ENCODE measurements at regions not wholly inside any gene's neighbourhood (a gene's known extent, or its start where the extent isn't known, plus 50 kb on each side); places are given as distances from the start of the nearest gene placed in this dataset.
"Not testable (repeated sequence)": the region's sequence is repeated elsewhere in the genome, so short reads cannot be mapped to it uniquely, and the experiment has no call there.

DNA sequence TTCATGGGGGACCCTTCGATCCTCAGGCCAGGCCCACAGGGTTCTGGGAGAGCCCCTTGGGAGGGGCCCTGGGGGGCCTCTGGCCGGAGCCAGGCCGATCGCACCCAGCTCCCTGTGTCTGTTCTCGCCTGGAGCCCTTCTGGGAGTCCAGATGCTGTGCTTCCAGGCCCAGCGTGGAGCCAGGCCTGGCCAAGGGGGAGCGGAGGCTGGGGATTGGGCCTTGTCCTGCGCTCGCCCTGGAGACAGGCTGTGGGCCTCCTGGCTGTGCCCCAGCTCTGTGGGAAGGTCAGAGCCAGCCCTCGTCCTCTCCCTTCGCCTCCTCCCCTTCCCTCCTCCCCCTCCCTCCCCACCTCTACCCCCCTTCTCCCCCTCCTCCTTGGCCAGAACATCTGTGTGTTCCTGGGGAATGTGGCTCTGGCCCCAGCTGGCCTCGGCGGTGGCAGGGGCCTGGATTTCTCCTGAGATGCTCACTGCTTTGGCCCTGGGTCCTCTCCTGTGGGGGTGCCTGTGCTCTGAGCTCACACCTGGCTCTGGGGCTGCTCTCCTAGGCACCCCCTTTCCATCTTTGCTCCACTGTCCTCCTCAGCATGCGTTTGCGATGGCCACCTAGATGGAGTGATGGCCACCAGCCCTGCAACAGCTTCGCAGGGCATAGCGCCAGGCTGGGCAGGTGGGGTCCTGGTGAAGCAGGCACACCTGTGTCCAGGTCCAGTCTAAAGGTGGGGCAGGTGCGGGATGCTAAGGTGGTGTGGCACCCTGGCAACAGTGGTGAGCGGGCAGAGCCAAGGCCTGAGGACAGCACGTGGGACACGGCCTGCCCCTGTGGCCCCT is 90.6 kb upstream of the CIBAR2 start:
- no peak for DNase-seq (ENCODE audit: low read depth in 2 of 2, low spot score in 1 of 2)

DNA sequence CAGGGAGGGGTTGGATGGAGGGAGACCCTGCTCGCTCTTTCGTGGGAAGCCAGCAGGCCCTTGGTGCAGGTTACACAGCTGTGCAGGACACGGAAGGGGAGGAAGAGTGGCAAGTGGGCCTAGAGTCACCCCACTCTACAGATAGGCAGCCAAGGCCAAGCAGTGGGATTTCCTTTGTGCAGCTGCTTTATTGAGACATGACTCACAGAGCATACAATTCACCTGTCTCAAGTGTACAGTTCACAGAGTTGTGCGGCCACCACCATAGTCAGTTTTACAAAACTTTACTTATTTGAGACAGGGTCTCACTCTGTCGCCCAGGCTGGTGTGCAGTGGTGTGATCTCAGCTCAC is 91.2 kb upstream of the CIBAR2 start:
- DNase-seq (ENCODE audit: low read depth in 2 of 2, low spot score in 1 of 2), result no peak

DNA sequence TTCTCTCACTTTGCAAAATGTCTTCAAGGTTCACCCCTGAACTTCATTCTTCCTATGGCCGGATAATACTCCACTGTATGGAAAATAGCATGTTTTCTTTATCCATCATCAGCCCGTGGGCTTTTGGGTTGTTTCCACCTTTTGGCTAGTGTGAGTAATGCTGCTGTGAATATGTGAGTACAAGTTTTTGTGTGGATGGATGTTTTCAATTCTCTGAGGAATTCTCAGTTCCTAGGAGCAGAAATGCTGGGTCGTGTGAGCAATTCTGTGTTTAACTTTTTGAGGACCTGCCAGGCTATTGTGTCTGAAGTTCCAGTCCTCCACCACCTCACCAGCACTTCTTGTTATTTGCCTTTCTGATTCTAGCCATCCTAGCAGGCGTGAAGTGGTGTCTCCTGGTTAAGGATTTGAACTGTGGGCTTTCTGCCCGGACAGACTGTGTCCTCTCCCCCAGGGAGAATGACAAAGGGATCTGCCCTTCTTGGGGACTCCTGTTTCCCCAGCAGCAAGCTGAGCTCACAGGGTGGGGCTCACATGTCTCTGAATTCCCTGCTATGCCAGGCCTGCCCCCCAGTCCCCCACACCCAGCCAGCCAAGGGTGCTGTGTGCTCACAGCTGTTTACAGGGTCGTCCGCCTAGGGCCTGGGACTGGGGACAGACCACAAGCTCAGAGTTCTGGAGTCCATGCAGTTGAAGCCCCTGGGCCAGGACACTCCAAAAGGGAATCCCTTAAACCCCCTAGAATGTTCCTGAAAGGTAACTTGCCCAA is 92.2 kb upstream of the CIBAR2 start:
- no peak for DNase-seq (ENCODE audit: low read depth in 2 of 2, low spot score in 1 of 2)

DNA sequence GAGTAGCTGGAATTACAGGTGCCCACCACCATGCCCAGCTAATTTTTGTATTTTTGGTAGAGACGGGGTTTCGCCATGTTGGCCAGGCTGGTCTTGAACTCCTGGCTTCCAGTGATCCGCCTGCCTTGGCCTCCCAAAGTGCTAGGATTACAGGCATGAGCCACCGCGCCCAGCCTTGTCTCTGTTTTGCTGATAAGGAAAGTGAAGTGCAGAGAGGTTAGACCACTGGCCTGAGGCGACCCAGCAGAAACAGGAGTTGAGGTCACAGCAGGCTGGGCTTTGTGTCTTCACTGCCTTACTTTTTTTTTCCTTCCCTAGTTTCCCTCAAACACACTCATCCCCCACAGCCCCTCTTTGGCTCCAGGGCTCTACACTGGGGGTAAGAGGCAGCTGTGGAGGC is 93.0 kb upstream of the CIBAR2 start:
- DNase-seq (ENCODE audit: low read depth in 2 of 2, low spot score in 1 of 2), result not testable (repeated sequence)

DNA sequence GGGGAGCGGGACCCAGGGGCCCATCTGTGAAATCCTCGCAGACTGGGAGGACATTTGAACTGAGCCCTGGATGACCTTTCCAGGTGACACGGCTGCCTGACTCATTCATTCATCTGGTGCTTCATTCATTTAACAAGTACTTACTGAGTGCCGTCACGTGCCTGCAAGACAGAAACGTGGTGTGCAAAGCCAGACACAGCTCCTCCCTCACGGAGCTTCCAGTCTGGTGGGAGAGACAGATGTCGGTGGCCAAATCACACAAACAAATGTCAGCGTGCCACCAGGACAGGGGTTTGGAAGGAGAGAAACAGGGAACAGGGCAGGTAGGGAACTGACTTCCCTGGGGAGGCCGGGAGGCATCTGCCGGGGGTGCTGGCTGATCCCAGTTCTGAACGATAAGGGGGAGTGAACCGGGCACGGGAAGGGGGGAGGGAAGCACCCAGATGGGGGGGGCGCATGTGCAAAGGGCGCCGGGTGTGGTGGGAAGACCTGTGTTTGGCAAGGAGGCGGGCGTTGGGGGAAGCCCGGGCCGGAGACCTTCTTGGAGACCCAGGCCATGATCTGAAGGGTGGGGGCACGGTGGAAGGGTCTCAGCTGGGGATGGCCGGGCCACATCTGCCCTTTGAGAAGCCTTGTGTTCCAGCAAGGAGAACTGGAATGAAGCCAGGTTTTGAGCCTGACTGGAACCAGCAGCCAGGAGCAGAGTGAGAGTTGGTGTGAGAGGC is 93.6 kb upstream of the CIBAR2 start:
- no peak for DNase-seq (ENCODE audit: low read depth in 2 of 2, low spot score in 1 of 2)

DNA sequence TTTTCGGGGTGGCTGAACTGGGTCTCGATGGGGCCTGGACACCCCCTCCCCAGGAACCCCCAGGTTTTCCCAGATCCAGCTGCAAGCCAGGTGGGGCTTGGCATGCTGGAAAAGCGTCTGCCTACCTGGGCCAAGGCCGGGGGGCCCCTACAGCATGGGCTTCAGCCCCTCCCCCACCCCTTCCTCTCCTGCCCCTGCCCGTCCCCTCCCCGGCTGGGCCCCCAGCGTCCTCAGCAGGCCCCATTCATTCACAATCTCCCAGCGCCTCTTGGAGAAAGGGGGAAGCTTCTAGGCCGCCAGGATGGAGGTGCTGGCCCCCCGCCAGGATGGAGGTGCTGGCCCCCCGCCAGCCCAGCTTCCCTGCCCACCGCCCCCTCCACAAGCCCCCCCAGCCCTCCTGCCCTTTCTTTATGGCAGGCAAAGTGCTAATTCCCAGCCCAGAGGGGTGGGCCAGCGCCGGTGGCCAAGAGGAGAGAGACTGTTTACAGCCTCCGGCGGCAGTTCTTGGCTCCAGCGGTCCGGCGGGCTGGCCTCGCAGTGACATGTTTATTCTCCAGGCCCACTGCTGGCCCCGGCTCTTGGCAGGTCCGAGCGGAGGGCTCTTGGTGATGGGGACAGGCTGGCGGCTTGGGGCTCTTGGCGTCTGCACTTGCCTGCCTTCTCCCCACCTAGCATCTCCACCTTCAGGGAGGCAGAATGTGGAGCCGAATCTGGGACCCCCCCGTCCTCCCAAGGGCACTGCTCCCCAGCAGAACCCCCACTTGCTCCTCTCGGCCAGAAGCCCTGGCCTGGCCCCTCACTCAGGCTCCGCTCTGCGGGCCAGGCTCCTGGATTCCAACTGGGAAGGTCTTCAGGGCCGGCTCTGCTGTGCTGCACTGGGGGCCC is 94.4 kb upstream of the CIBAR2 start:
- no peak for DNase-seq (ENCODE audit: low read depth in 2 of 2, low spot score in 1 of 2)

DNA sequence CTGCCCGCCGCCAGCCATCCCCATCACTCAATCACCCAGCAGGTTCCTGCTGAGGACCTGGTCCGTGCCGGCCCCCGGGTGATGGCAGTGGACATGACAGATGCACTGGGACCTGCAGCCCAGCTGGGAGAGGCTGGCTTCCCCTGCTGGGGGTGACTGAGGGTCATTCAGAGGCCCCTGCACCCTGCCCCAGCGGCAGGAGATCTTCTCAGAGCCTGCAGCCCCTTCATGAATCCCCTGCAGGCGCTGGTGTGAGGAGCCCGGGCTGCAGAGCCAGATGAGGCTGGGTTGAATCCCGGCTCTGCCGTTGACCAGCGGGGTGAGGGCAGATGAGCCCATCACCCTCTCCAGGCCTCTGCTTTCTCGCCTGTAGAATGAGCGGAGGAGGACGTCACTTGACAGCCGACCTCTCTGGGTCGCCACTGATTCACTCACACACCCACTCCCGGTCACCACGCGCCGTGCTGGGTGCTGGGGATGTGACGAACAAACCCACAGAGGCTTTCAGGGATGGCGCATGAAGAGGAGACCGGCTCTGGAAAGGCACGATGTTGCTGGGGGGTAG is 95.2 kb upstream of the CIBAR2 start:
- DNase-seq (ENCODE audit: low read depth in 2 of 2, low spot score in 1 of 2), result no peak

DNA sequence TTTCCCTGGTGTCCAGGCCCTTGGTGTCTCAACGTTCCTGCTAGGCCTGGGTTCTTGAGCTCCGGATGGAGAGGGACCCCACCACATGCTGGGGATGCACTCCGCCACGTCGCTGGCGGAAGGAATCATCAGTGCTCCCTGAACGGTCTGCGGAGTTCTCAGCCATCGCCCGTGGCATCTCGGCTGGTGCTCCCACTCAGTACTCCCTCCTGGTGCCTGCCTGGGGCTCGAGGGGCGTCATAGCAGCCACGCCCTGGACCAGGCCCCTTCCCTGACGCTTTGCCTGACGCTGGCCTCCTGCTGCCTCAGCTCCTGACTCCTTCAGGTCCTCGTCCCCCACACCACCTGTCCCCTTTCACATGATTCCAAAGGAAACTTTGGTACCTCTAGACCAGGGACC is 95.9 kb upstream of the CIBAR2 start:
- no peak for DNase-seq (ENCODE audit: low read depth in 2 of 2, low spot score in 1 of 2)

DNA sequence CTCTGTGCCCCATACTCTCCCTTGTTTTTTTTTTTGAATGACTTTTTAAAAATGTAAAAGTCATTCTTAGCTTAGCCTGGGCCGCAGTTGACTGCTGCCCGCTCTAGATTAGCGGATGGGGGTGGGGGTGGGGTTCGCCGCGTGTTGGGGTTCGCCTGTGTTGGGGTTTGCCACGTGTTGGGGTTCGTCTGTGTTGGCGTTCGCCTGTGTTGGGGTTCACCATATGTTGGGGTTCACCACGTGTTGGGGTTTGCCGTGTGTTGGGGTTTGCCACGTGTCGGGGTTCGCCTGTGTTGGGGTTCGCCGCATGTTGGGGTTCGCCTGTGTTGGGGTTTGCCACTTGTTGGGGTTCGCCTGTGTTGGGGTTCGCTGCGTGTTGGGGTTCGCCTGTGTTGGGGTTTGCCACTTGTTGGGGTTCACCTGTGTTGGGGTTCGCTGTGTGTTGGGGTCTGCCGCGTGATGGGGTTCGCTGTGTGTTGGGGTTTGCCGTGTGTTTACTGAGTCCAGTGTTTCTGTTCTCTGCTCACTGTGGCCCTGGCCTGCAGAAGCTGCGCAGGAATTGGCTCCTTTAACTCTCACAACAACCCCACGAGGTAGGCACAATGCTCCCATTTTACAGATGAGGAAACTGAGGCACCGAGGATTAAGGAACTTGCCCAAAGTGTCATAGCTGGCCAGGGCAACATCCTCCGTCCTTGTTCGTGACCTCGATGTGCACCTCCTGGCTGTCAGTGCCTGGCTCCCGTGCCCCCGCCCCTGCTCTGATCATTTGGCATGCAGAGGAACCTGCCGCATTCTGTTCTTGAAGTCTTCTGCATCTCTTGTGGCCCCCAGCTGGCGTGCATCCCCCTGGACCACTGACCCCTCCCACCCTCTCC is 96.6 kb upstream of the CIBAR2 start:
- DNase-seq (ENCODE audit: low read depth in 2 of 2, low spot score in 1 of 2), result no peak

DNA sequence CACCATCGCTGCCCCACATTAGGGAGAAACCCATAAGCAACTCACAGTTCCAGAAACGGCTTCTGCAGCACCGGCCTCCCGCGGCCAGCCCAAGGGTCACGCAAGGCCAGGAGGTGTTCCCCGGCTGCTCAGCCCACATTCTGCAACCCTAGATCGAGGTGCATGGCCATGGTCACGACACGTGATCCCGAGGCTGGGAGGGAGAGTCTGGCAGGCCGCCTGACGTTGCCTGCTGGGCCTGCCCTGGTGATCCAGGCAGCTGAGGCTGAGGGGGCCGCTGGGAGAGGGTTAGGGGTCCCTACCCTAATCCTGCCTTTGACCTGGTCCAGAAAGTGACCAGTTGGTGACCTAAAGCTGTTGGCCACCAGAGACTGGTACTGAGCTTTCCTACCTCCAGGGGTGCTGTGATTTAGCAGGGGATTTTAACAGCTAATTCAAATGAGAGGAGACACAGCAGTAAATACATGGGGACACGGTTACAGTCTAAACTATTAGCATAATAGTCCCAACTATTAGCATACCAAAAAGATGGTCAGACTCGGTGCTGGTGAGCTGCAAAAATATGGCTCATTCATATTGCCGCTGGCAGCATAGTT is 97.4 kb upstream of the CIBAR2 start:
- DNase-seq (ENCODE audit: low read depth in 2 of 2, low spot score in 1 of 2), result no peak

DNA sequence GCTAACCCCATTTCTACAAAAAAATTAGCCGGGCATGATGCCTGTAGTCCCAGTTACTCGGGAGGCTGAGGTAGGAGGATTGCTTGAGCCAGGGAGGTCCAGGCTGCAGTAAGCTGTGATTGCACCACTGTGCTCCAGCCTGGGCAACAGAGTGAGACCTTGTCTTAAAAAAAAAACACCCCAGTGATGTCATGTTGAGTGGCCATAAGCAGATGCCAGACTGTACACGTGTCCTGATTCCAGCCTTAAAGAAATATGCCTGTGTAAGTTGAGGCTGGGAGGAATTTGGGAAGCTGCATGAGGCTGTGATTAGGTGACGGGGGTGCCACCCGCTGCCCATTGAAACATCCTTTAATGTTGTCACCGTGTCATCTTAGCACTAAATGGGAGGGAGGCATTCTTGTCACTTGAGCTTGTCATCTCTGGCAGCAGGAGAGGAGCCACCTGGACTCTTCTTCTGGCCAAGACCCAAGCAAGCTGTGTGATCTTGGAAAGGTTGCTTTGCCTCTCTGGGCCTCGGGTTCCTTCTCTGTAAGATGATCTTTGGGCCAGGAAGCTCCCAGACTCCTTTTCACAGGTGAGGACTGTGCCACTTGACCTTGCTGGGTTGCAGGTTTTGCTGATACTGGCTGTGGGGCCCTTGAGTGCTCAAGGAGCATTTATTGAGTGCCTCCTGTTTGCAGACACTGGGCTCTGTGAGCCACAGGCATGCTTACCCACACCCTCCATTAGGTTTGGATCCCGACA is 98.3 kb upstream of the CIBAR2 start:
- DNase-seq (ENCODE audit: low read depth in 2 of 2, low spot score in 1 of 2), result no peak

DNA sequence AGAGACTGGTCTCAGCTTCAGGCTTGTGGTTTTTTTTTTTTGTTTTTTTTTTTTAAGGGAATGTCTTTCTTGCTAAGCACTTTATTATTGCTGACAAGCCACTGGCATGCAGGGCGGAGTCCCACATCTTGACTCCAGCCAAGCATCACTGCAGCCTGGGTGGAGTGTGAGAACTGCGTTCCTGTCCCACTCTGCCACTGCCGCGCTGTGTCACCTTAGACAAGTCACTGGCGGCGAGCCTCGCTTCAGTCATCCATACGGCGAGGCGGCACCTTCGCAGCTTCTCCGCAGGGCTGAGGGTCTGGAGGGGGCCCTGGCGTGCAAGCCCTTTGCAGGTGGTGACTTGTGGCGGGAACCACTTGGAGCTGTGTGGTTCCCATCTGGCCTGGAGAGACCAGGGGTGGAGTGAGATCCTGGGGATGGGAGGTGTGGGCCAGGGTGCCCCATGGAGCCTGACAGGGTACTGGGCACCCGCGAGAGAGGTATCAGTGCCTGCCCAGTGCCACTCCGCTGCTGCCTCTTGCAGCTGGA is 99.1 kb upstream of the CIBAR2 start:
- DNase-seq (ENCODE audit: low read depth in 2 of 2, low spot score in 1 of 2), result no peak

DNA sequence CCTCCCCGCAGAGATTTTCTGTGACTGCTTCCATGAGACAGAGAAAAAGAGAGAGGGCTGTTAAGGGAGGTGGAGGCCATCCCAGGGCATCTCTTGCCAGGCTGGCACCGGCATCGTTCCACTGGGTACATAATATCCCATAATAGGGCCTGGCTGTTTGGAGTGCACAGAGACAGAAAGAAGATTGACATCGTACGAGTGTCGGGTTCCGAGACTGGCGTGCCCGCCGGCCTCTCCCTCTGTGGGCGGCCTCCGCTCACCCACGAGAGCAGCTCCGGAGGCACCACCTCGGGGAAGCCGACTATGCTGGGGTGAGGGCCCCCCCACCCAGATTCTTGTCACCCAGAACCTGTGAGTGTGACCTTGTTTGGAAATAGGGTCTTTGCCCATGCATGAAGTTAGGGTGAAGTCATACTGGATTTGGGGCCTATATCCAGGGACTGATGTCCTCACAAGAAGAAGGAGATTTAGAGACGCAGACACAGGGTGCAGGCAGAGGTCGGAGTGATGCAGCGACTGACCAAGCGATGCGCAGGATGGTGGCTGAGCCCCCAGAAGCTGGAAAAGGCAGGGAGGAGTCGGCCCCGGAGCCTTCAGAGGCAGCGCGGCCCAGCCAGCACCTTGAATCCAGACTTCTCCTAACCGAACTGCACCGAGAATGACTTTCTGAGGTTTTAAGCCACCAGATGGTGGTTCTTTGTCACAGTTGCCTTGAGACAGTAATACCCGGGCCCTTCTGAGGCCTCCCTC is 101.8 kb upstream of the CIBAR2 start:
- no peak for DNase-seq (ENCODE audit: low read depth in 2 of 2, low spot score in 1 of 2)

DNA sequence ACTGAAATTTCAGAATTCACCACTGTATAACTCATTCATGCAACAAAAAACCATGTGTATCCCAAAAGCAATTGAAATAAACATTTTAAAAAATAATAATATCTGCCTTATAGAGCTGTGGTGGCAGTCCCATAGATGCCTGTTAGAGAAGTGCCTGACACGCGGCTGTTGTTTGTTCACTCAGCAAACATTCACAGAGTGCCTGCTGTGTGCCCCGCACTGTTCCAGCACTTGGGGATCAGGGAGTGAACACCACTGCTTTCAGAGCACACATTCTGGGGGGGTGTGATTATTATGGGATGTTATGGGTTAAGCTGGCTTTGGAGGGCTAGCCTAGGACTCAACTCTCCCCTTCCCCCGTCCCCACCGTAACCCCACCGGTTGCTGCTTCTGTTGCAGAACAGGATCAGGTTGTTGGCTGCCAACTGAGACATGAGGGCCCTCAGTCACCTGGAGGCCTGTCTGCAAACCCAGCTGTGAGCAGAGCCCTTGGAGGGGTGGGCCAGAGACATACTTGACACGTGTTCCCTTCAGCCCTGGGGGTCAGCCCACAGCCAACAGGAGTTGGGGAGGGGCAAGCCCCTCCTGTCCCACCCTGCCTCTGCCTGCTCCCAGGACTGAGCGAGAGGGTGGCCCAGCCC is 103.3 kb upstream of the CIBAR2 start:
- DNase-seq (ENCODE audit: low read depth in 2 of 2, low spot score in 1 of 2), result no peak

DNA sequence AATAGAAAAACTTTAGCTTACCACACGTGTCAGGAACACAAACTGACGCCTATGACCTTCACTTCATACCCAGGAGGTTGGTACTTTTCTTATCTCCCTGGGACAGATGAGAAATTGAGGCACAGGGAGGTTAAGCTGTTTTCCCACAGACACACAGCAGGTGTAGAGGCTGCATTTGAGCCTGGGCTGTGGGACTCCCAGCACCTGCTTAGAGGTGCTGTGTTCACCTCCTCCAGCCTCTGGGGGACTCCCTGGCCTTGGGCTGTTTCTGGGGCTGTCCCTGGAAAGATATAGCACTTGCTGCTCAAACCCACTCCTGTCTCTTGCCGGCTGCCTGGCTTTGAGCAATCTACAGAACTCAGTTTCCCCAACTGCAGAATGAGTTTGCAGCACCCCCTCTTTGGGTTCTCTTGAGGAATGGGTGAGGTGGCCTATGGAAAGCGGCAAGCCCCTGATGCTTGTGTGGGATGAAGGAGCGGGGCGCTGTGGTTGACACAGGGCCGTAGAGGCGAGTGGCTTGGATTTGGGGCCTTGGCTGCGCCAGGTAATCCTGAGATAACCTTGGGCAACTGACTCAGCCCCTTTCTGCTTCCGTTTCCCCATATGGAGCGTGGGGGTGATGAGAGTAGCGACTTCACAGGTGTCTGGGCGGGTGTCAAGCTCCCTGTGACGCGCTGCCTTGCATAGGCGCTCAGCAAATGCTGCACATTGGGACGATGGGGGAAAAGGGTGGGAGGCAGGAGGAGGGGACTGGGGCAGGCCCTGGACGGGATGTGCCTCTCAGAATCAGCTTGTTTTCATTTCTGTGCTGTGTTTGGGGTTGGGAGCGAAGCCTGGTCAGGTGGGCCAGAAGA is 104.5 kb upstream of the CIBAR2 start:
- no peak for DNase-seq (ENCODE audit: low read depth in 2 of 2, low spot score in 1 of 2)

DNA sequence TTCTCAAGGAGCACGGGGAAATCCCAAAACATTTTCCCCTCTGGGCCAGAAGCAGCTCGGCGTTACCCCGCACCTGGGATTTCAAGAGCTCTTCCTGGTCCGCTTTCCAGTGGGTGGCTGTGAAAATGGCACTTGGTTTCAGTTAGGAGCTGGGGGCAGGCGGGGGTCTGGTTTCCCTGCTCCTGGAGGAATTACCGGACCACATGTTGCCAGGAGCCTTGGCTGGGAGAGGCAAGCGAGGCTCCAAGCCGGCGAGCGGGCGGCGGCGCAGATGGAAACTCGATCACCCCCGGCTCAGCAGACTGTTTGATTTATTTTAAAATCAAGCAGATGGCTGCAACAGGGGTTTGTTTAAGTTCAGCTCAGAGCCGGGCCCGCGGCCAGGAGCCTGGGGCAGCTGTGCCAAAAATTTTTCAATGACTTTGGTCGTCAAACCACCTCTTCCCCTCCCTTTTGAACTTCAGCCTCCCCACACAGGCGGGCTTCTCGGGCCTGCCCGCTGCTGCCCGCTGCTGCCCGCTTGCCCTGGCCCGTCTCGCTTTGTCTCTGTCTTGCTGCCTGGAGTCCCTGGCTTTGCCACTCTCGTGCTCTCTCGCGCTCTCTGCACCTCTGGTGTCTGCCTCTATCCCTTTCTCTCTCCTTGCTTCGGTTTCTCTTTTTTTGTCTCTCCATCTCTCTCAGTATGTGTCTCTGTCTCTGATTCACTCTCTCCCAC is 108.0 kb upstream of the CIBAR2 start:
- no peak for DNase-seq (ENCODE audit: low read depth in 2 of 2, low spot score in 1 of 2)
